ENCODE measurements at regions not wholly inside any gene's neighbourhood (a gene's known extent, or its start where the extent isn't known, plus 50 kb on each side); places are given as distances from the start of the nearest gene placed in this dataset.

GRCh38 chr14:85764822-85765221 lies 234.9 kb downstream of the FLRT2 start:
- Histone ChIP-seq H4K20me1 (replicated peaks; ENCODE audit: insufficient read depth) (no peaks in the 10 kb centered on the region), H3K4me3 (no peak overlapping the region), H3K9me2 (ENCODE audit: insufficient read depth) (no peaks in the 10 kb centered on the region), H3K79me2 (replicated peaks; ENCODE audit: insufficient read depth) (no peaks in the 10 kb centered on the region), H2AFZ (0 out of 2 replicates have a peak overlapping the region, but pooled peaks have one; percentile 23), H3K27ac (ENCODE audit: low read depth) (no peak overlapping the region), H3K4me1 (ENCODE audit: insufficient read depth) (no peaks in the 10 kb centered on the region), H3F3A (replicated peaks; ENCODE audit: low read depth) (no peaks in the 10 kb centered on the region), H3K27me3 (ENCODE audit: insufficient read depth) (no peaks in the 10 kb centered on the region), H3K36me3 (ENCODE audit: insufficient read depth) (no peaks in the 10 kb centered on the region), H3K4me2 (no peak overlapping the region)
- DNase-seq (ENCODE audit: low spot score), result no peak
- TF ChIP-seq ZNF114 (CRISPR knock-in tag; IDR thresholded peaks at IDR 0.05), result no peak
- TF ChIP-seq EZH2phosphoT487 (IDR thresholded peaks at IDR 0.05; ENCODE audit: unreplicated experiment), result no peak
- TF ChIP-seq CTCF (conservative IDR thresholded peaks at IDR 0.05; ENCODE audit: low read depth in 2 of 2), result no peak
- TF ChIP-seq STAT1 (IDR thresholded peaks at IDR 0.05; ENCODE audit: unreplicated experiment), result no peak
- TF ChIP-seq EZH2 (IDR thresholded peaks at IDR 0.05; ENCODE audit: low read depth, unreplicated experiment), result no peak
- TF ChIP-seq ZNF462 (CRISPR knock-in tag; IDR thresholded peaks at IDR 0.05), result no peak
- no peak for TF ChIP-seq POLR2AphosphoS5 (IDR thresholded peaks at IDR 0.05; ENCODE audit: low read depth)
- TF ChIP-seq JUNB (IDR thresholded peaks at IDR 0.05; ENCODE audit: unreplicated experiment), result no peak
- TF ChIP-seq NANOG (IDR thresholded peaks at IDR 0.05; ENCODE audit: borderline replicate concordance), result no peak
- no peak for TF ChIP-seq CREB1 (CRISPR knock-in tag; IDR thresholded peaks at IDR 0.05; ENCODE audit: low read depth)
- TF ChIP-seq ETS1 (IDR thresholded peaks at IDR 0.05), result no peak
- TF ChIP-seq ZNF331 (CRISPR knock-in tag; IDR thresholded peaks at IDR 0.05; ENCODE audit: low read depth), result no peak
- no peak for ATAC-seq
- Mint-ChIP-seq H3K9me3 (no peaks in the 10 kb centered on the region), H3K36me3 (ENCODE audit: low read depth) (no peaks in the 10 kb centered on the region), H3K4me3 (no peak overlapping the region), H3K27me3 (ENCODE audit: insufficient read depth, low read depth, poor library complexity) (peaks cover 4% of the 10 kb centered on the region), H3K27ac (no peak overlapping the region), H3K4me1 (peaks cover 7% of the 10 kb centered on the region; the same call in 2 of the 3 replicates)

Data from GM23338 (cell line).